OCI-LY3 (cell line): ENCODE measurements at regions not wholly inside any gene's neighbourhood (a gene's known extent, or its start where the extent isn't known, plus 50 kb on each side); places are given as distances from the start of the nearest gene placed in this dataset.

ENCODE experiments used
- EZH2phosphoT487 ChIP-seq: fragments of 200-600 bp; shearing (Covaris generic); IDR thresholded peaks from 2 replicates; pipeline ENCODE4 v1.6.1; 2018; ENCODE audit warnings: antibody characterized with exemption, mixed run types, low read depth
- TF ChIP-seq, protein P1 (sequence below): fragments of 200-600, 300-600 bp; sonication (generic); IDR thresholded peaks from 2 replicates; pipeline ENCODE4 v1.5.1; 2014; ENCODE audit warnings: antibody characterized with exemption, low read length, low read depth

DNA sequence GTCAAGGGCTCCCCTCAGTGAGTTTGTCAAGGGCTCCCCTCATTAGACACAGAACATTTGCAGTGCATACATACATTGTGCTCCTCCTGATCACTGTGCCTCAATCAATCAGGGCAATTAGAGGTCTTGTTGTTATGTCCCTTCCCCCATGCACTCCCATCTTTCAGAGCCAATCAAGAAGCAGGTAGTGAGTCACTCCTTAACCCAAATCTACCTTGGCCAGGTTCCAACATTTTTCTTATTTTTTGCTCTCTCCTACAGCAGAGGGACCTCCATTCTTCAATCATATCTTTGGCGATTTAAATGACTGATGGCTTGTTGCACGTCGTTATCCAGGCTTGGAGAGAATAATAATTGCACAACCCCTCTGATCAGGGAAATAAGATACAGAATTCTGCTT, 409.9 kb upstream of the SPTLC3 start:
- no peak for TF ChIP-seq EZH2phosphoT487
- TF ChIP-seq, protein P1, sequence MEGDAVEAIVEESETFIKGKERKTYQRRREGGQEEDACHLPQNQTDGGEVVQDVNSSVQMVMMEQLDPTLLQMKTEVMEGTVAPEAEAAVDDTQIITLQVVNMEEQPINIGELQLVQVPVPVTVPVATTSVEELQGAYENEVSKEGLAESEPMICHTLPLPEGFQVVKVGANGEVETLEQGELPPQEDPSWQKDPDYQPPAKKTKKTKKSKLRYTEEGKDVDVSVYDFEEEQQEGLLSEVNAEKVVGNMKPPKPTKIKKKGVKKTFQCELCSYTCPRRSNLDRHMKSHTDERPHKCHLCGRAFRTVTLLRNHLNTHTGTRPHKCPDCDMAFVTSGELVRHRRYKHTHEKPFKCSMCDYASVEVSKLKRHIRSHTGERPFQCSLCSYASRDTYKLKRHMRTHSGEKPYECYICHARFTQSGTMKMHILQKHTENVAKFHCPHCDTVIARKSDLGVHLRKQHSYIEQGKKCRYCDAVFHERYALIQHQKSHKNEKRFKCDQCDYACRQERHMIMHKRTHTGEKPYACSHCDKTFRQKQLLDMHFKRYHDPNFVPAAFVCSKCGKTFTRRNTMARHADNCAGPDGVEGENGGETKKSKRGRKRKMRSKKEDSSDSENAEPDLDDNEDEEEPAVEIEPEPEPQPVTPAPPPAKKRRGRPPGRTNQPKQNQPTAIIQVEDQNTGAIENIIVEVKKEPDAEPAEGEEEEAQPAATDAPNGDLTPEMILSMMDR = no peak
